ENCODE measurements at regions not wholly inside any gene's neighbourhood (a gene's known extent, or its start where the extent isn't known, plus 50 kb on each side); places are given as distances from the start of the nearest gene placed in this dataset.

DNA sequence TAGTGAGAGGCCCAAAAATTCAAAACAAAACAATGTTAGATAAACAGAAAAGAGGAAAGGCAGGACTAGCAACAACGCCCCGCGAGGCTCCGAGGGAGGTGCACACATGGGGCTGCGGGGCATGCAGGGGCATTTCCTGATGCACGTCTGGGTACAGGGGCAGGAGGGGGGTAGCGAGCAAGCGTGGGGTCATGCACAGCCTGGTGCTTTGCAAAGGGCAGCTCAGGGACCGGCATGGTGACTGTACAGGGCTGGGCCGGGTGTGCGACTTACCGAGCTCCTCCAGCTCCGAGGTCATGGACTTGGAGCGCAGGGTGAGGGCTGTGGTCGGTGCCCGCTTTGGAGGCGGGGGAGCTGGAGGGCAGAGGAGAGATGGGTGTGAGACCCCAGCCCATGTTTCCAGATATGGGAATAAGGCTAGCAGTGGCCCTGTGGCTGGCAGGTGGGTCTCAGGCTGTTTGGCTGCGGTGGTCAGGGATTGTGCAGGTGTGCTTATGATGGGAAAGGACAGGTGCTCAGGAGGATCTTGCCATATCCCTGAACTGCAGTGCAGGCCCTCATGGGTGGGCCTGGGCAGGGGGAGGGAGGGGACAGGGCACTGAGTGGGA lies 103.7 kb downstream of the CTTN start:
- DNase-seq = no peak

DNA sequence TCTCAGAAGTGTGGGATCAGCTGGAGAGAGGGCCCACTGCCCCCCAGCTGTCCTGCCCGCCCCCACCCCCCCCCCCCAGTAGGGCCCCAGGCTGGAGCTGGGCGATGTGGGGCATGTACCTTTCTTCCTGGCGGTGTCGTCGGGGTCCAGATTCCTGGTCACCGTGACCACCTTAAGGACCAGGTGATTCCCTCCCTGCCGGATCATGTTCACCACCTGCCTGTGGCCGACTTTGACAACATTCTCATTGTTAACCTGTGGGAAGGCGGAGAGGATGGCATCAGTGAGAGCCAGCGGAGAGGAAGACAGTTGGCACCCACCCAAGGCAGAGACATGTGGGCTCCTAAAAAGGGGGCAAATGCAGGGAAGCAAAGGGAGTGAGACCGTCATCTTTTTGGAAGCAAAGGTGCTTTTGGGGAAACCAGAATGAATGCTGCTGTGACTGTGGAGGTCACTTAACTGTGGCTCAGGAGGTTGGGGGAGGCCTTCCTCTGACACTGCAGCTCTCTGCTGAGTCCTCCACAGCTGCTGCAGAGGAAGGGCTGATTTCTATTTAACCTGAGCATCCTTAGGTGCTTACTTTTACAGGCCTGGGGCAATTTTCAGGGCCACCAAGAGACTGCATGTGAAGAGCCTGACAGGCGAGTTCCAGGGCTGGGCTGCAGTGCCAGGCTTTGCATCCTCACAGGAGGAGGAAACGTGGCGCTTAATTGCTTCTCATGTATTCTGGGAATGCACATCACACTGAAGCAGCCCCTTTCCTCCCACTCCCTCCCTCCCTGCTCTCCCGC lies 104.5 kb downstream of the CTTN start:
- DNase-seq = no peak

DNA sequence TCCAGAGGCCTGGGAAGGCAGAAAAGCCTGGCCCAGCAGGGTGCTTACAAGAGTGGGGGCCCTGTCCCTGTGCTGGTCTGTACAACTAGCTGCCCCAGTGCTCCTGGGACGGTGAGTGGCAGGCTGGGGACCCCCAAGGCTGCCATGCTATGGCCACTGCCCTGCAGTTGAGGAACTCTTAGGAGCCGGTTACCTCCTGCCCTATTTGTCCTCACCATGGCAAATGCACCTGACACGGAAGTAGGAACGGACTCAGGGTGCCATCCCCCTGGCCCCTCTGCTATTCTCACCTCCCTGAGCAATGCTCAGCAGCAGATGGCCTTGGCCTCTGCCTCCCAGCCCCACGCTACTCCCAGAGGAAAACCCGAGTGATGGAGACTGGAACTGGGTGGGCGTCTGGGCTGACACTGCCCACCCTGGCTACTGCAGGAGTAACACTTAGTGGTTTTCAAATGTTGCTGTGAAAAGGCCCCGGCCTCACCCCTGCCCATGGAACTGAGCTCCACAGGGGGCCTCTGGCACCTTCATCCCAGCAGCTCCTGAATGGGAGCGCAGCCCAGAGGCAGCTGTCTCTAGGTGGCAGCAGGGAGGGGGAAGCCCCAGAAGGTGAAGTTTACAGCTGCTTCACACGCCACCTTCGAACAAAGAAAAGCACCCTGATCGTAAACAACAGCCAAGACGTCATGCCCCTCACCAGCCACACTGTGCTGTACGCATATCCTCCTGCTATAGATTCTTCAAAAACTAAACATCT lies 105.3 kb downstream of the CTTN start:
- no peak for DNase-seq

DNA sequence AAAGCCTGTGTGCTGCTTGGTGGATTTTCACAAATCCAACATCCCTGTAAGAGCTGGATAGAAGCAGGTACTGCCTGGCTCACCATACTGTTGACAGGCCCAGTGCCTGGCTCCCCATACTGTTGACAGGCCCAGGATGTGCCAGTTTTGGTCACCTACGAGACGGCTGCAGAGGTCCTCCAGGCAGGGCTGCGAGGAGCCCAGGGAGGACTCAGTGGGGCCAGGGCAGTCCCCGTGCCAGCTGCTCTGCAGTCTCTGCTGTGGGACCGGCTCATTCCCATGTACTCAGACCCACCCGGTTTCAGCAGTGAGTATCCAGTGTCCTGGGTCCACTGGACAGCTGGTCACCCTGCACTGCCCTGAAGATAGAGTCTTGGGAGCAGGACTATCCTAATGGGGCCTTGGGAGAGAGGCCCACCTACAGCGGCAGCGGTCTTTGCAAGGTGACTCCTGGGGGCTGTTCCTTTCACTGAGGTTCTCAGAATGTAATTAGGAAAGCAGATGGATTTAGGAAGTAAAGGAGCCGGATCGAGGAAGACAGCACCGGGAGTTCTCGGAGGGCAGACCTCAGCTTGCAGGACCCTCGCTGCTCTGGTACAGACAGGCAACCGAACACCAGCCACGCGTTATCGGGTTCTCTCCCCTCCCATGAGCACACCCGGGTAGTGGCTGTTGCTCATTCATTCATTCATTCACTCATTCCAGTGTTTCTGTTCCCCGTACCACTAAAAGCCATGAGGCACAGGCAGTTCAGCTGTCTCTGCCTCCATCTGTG lies 106.1 kb downstream of the CTTN start:
- no peak for DNase-seq

DNA sequence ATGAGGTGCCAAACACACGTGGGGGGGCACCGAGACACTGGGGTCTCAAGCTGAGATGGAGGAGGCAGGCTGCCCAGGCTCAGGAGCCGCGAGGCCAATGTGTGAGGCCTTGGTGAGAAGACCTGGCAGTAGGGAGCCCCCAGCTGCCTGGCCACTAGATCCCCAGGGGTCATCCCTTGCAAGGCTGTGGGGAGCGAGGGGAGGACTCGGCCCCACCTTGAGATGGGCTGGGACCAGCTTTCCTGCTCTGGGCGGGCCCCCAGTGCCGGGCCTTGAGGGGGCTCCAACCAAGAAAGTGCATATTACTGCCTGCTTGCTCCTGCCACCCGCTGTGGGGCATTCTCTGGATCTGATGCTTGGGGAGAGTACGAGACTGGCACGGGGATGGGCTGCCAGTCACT lies 107.0 kb downstream of the CTTN start:
- DNase-seq = no peak

DNA sequence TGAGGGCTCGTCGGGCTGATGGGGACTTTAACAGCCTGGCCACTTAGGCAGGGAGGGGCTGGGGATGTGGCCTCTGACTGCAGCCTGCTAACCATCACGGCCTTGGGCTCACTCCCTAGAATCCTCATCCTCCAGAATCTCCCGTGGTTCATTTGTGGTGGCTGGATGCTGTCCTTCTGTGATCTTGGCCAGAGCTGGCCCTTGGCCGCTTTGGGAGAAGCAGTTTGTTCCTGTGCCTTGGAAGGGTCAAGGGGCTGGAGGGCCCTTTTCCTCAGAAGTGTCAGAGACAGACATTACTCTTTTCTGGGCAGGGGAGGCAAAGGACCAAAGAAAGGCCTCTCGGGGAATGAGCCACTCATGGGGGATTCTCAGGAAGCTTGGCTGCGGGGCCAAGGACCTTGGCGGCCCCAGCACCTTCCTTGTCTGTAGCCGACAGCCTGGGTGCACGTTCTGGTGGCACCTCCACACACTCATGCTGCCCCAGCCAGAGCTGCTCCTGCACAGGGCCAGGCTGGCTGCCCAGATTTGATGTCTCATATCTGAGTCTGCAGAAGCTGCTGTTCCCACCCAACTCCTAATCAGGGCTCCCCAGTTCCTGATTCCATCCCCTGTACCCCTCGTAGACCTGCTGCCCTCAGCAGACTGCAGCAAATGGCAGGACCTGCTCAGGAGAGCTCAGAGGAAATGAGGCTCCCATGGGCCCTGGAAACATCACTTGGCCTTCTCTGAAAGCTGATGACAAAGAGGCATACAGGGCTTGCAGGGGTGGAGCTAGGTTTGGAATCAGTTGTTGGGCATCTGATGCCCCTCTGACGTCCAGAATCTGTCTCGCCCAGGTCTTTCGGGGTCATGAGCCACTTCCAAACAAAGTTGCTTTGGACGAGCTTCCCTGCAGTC lies 107.7 kb downstream of the CTTN start:
- no peak for DNase-seq

DNA sequence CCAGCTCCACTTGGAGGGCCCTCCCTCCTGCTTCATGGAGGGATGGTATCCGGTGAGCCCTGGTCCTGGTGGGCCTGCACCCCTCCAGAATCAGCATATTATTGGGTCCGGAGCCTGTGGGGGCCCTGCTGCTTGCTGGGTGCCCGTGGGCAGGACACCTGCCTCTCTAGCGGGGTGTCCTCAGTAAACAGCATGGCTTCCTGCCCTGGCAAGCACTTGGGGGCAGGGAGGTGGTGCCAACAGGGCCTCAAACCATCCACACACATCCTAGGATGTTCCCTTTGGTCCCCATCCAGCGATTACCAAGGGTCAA lies 108.3 kb downstream of the CTTN start:
- DNase-seq = no peak

DNA sequence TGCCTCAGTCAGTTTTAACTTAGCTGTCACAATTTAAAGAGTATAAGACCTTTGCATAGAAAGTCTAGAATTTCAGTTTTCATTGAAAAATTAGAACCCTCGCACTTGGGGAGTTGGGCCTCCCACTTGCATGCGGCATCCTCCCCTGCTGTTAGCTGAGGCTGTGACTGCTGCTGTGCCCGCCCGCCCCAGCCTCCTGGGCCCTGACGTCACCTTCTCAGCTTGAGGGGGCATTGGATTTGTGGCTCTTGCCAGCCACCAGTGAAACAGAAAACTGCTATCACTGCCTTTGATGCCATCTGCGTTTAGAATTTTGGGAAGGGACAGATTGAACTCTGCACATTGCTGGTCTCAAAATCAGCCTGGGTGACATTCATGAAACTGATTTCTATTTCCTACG lies 108.7 kb downstream of the CTTN start:
- no peak for DNase-seq

DNA sequence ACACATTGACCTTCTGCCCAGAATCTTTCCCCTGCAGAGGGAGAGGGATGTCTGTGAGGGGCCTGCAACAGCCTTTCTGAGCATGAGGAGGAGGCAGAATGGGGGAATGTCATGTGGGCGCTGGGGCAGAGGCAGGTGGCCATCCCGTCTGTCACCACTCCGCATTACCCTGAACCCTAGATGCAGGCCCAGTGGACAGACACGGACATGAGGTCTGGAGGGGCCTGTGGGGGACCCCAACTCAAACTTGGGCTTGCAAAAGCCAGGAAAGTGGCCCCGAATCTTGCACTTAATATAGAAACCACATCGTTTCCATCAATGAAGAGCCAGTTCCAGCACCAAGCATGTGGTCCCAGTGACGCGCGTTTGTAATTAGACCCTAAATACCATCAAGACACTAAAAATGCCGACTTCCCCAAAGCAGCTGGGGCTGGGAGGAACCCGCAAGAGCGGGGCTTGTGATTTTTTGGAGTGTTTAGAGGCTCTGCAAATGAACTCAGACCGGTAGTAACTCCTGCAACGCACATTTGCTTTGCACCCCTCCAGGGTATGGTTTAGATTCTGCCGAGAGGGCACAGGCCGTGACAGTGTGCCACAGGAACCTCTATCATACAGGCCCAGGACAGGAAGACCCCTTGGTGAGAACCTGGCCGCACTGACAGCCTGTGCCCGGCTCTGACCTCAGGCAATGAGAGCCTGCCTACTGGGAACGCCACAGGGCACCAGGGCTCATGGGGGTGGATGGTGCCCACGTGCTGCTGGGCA lies 109.3 kb downstream of the CTTN start:
- no peak for DNase-seq

DNA sequence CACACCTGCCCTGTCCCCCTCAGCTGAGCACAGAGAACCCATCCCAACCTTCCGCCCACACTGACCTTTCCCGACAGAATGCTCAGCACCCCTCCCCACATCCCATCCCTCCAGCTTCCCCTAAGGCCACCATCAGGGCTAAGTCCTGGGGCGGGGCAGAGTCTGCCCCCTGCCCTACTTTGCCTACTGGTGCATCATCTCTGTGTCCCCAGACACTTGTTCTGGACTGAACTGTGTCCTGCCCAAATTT lies 109.8 kb downstream of the CTTN start:
- DNase-seq = no peak

DNA sequence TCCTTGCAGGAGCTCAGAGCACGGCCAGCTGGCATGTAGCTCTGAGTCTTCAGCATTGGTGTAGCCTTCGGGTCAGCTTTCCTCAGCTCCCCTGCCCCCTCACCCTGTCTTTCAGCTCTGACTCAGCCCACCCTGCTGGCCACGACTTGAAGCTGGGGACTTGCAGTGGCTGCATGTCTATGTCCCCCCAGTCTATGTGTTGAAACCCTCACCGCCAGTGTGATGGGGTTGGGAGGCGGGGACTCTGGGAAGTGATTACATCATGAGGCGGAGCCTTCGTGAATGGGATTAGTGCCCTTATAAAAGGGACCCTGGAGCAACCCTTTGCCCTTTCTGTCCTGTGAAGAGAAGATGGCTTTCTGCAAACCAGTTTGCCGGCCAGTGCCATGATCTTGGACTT lies 111.1 kb downstream of the CTTN start:
- DNase-seq = no peak

DNA sequence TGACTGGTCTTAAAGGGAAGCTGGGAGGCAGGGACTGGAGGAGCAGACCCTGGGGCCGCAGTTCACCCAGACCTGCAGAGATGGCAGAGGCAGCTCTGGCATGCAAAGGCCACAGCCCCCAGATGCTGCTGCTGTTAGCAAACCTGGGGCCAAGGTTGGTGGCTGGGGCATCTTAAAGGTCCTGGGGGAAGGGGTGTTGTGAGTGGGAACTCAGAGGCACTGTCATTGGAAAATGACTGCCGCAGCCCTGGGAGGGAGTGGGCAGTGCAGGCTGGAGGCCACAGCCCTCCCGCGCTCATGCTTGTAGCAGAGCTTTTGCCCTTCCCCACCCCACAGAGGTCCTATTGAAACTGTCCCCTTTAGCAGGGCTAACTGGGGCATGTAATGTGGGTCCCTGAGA lies 111.8 kb downstream of the CTTN start:
- no peak for DNase-seq

DNA sequence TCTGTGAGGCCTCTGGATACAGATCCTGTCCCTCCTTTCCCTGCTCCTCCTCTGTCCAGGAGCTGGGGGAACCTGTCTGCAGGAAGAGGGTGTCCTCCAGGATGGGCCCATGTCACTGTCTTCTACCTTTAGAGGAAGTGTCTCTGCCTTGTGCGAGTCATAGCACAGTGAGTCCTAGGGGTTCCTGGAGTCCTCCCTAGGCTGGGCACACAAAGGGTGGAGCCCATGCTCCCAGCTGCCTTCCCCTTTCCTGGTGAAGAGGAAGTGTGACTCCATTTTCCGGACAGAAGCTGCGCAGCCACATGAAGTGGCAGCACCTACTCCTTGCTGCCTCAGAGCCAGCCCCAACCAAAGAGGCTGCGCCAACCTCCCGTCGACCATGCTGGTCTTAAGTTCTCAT lies 112.2 kb downstream of the CTTN start:
- no peak for DNase-seq

DNA sequence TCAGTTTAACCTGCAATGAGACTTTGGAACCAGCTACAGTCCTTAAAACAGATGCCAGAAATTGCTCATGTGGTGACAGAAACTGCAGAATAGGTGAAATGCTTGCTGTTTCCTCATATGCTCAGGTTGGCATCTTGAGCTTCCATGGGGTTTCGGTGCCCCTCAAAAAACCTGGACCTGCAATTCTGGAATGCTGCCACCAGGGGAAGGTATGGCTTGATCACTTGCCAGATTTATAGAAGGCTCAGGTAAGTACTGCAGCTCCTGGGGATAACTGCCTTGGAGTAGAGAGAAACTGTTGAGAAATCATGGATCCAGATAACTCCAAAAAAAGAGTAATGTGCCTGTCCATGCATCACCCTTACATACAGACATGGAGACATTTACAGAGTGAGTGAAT lies 113.0 kb downstream of the CTTN start:
- DNase-seq = no peak

DNA sequence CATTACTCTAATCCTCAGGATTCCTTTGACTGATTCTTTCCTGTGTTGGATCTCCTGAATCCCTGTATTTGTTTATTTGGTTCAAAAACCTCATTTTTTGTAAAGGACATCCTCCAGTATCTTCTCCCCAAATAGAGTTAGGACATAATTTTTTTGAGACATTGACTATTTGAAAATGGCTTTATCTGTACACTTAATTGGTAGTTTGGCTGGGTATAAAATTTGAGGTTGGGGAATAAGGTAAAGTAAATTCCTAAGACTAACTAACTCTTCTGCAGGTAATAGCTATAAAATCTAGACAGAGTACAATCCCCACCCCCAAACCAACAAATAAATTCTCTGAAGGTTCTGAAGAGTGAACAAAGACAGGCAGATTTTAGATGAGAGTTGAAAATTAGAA lies 114.4 kb downstream of the CTTN start:
- DNase-seq = no peak

DNA sequence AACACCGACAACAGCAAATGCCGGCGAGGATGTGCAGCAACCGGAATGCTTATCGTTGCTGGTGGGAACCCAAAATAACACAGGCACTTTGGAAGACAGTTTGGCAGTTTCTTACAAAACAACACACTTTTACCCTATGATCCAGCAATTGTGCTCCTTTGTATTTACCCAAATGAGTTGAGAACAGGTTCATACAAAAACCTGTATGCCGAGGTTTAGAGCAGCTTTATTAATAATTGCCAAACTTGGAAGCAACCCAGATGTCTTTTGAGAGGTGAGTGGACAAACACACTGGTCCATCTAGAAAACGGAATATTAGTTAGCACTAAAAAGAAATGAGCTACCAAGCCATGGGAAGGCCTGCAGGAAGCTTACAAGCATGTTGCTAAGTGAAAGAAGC lies 118.9 kb downstream of the CTTN start:
- no peak for DNase-seq

DNA sequence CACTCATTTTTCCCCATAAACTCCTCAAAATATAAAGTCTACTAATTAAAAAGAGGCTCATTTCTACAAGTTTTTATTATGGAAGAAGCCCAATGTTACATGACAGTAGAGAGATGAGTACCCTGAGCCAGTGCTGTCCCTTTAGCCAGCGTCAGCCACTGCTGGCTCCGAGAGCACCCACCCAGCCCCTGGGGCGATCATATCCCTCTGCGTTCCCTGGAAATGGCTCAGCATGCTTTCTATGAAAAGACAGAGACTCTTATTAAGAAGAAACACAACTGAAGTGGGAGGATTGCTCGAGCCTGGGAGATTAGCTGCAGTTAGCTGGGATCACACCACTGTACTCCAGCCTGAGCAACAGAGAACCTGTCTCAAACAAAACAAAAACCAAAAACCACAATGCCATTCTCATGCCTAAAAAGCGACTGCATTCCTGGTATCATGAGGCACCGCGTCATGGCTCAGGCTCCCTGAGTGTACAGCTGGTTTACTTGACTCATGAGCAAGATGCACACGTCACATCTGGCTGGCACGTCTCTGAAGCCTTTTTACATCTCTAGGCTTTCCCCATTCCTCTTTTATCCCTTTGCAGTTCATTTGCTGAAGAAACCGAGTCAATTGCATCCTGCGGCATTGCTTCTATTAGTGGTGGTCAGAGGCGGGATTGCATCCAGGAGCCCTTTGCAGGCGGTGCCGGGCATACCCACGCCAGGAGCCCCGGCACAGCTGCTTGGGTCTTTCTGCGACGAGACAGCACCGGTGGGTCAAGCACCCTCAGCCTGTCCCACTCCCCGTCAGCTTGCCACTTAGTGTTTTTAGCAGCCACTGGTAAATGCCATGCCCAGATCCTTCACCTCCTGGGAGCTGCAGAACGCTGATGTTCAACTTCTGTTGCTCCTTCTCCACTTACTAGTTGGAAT lies 119.9 kb downstream of the CTTN start:
- no peak for DNase-seq

DNA sequence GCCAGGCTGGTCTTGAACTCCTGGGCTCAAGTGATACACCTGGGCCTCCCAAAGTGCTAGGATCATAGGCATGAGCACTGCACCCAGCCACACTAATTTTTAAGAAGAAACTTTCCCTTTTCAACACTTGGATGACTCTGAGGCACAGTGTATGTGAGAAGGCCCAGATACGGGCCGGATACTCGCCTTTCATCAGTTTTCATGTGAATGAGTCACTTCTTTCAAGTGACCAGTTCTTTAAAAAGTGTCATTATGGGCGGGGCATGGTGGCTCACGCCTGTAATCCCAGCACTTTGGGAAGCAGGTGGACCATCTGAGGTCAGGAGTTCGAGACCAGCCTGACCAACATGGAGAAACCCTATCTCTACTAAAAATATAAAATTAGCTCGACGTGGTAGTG lies 120.8 kb downstream of the CTTN start:
- no peak for DNase-seq

DNA sequence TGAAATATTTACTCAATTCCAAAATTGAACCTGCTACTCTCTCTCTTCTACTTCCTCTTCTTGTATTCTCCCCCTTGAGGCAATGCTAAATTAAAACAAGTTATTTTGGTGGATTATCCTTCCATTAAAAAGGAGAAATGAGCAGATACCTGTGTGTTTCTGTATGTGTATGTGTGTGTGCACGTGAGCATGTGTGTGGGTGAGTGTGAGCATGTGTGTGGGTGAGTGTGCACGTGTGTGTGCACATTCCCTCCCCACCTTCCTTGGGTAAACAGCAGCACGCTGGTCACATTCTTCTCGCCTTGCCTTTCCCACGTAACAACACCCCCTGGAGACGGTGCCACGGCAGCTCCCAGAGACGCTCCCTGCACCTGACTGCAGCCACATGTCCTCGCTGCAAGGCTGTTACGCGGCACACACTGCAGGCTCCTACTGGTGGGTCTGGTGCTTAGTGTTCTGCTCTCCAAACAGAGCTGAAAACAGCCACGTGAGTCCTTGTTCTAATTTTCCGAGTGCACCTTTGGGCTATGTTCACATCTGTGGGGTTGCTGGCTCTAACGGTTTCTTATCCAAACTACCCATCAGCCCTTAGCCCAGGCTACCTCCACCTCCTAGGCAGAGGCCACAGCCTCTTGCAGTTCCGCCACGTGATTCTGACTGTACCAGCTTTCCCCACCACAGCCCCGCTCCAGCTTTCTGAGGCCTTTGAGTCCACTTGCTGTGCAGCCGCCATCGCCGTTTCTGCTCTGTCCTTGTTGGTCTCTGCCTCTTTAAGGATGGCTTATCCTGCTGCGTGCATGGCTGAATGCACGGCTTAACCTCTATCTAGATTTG lies 123.4 kb downstream of the CTTN start:
- DNase-seq = no peak

DNA sequence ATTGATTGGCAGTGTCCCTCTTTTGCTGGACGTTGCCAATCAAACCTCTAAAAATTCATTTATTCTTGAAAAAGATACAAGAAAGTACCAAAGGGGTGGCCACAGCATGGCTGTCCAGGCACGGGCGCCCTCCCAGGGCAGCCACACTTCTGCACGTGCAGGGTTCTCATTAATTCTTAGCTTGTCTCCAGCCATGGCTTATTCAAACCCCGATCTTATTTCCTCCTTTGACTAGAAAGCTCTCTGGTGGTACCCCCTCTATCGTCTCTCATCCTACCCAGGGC lies 123.9 kb downstream of the CTTN start:
- DNase-seq = no peak
